ENCODE measurements at regions not wholly inside any gene's neighbourhood (a gene's known extent, or its start where the extent isn't known, plus 50 kb on each side); places are given as distances from the start of the nearest gene placed in this dataset.
A peak's percentile ranks its signal among the peaks of the same experiment; 100 is the strongest.

- no peak for DNase-seq
- H3K4ac ChIP-seq (ENCODE audit: low read depth, low read length) = no peak overlapping the region
- no peak overlapping the region for H3K9ac ChIP-seq (ENCODE audit: low read length)
- no peak overlapping the region for H2AK5ac ChIP-seq (ENCODE audit: low read length)
- H2BK5ac ChIP-seq (ENCODE audit: low read depth, low read length, poor library complexity) = no peak overlapping the region
- H3K79me1 ChIP-seq (ENCODE audit: low read length) = no peaks in the 10 kb centered on the region
- H3K14ac ChIP-seq (ENCODE audit: low read length) = no peak overlapping the region
- no peak overlapping the region for H4K12ac ChIP-seq (ENCODE audit: low read depth, low read length)
- no peaks in the 10 kb centered on the region for H3K4me1 ChIP-seq (ENCODE audit: control insufficient read depth in 1 of 2, insufficient read depth in 2 of 2, low read length in 2 of 2)
- no peak overlapping the region for H3K27ac ChIP-seq (ENCODE audit: low read depth, low read length)
- no peak overlapping the region for H3K18ac ChIP-seq (ENCODE audit: low read length)
- no peak overlapping the region for H3K4me2 ChIP-seq (ENCODE audit: low read length)
- H3K27me3 ChIP-seq (ENCODE audit: insufficient read depth, low read length) = no peaks in the 10 kb centered on the region
- WGBS (ENCODE audit: extremely low coverage, insufficient coverage, insufficient read length) = no CpG with 5 or more reads among the region's 8 CpGs
- H3K23ac ChIP-seq (ENCODE audit: low read length) = no peak overlapping the region
- H4K8ac ChIP-seq (ENCODE audit: low read depth, low read length) = no peak overlapping the region
- H3K4me3 ChIP-seq (ENCODE audit: low read depth, low read length) = no peak overlapping the region
- no peak overlapping the region for H4K91ac ChIP-seq (ENCODE audit: low read depth, low read length)
- H2AFZ ChIP-seq (ENCODE audit: insufficient read depth, low read length, poor library complexity) = no peak overlapping the region
- H3K9me3 ChIP-seq (ENCODE audit: insufficient read depth, low read depth, low read length) = no peaks in the 10 kb centered on the region
- no peaks in the 10 kb centered on the region for H3K36me3 ChIP-seq (ENCODE audit: control insufficient read depth in 1 of 2, insufficient read depth in 2 of 2, low read length in 2 of 2)
- H3K79me2 ChIP-seq (ENCODE audit: control insufficient read depth, insufficient read depth, low read length, poor library complexity) = peaks cover 1% of the 10 kb centered on the region
- H2BK120ac ChIP-seq (ENCODE audit: insufficient read depth, low read length, poor library complexity) = no peak overlapping the region
- H2BK12ac ChIP-seq (ENCODE audit: low read length) = no peak overlapping the region
Measured at GRCh38 chr20:51937779-51938178, 135.5 kb upstream of the SALL4 start.

GRCh38 chr20:51936377-51936776, 134.1 kb upstream of the SALL4 start:
- no CpG with 5 or more reads among the region's 2 CpGs for WGBS (ENCODE audit: extremely low coverage, insufficient coverage, insufficient read length)
- H3K36me3 ChIP-seq (ENCODE audit: control insufficient read depth in 1 of 2, insufficient read depth in 2 of 2, low read length in 2 of 2) = no peaks in the 10 kb centered on the region
- no peak overlapping the region for H2BK5ac ChIP-seq (ENCODE audit: low read depth, low read length, poor library complexity)
- no peak overlapping the region for H3K4ac ChIP-seq (ENCODE audit: low read depth, low read length)
- H3K9ac ChIP-seq (ENCODE audit: low read length) = no peak overlapping the region
- no peaks in the 10 kb centered on the region for H3K79me1 ChIP-seq (ENCODE audit: low read length)
- H4K12ac ChIP-seq (ENCODE audit: low read depth, low read length) = no peak overlapping the region
- H3K23ac ChIP-seq (ENCODE audit: low read length) = no peak overlapping the region
- H3K14ac ChIP-seq (ENCODE audit: low read length) = no peak overlapping the region
- no peak overlapping the region for H3K4me2 ChIP-seq (ENCODE audit: low read length)
- H2AK5ac ChIP-seq (ENCODE audit: low read length) = no peak overlapping the region
- no peak overlapping the region for H3K27ac ChIP-seq (ENCODE audit: low read depth, low read length)
- H3K18ac ChIP-seq (ENCODE audit: low read length) = no peak overlapping the region
- no peaks in the 10 kb centered on the region for H3K4me1 ChIP-seq (ENCODE audit: control insufficient read depth in 1 of 2, insufficient read depth in 2 of 2, low read length in 2 of 2)
- H4K8ac ChIP-seq (ENCODE audit: low read depth, low read length) = no peak overlapping the region
- no peaks in the 10 kb centered on the region for H3K9me3 ChIP-seq (ENCODE audit: insufficient read depth, low read depth, low read length)
- H2BK120ac ChIP-seq (ENCODE audit: insufficient read depth, low read length, poor library complexity) = no peak overlapping the region
- H2BK12ac ChIP-seq (ENCODE audit: low read length) = no peak overlapping the region
- no peak overlapping the region for H2AFZ ChIP-seq (ENCODE audit: insufficient read depth, low read length, poor library complexity)
- no peaks in the 10 kb centered on the region for H3K27me3 ChIP-seq (ENCODE audit: insufficient read depth, low read length)
- no peak overlapping the region for H3K4me3 ChIP-seq (ENCODE audit: low read depth, low read length)
- no peaks in the 10 kb centered on the region for H3K79me2 ChIP-seq (ENCODE audit: control insufficient read depth, insufficient read depth, low read length, poor library complexity)
- peak in 1 of 2 donors; percentile 40 for DNase-seq
- no peak overlapping the region for H4K91ac ChIP-seq (ENCODE audit: low read depth, low read length)

GRCh38 chr20:51935003-51935358, 132.7 kb upstream of the SALL4 start:
- Histone ChIP-seq H3K14ac (ENCODE audit: low read length) (no peak overlapping the region), H2AFZ (ENCODE audit: insufficient read depth, low read length, poor library complexity) (no peak overlapping the region), H3K79me2 (ENCODE audit: control insufficient read depth, insufficient read depth, low read length, poor library complexity) (no peaks in the 10 kb centered on the region), H3K27me3 (ENCODE audit: insufficient read depth, low read length) (no peaks in the 10 kb centered on the region), H2BK120ac (ENCODE audit: insufficient read depth, low read length, poor library complexity) (no peak overlapping the region), H3K9ac (ENCODE audit: low read length) (no peak overlapping the region), H3K23ac (ENCODE audit: low read length) (no peak overlapping the region), H3K4me1 (ENCODE audit: control insufficient read depth in 1 of 2, insufficient read depth in 2 of 2, low read length in 2 of 2) (no peaks in the 10 kb centered on the region), H4K8ac (ENCODE audit: low read depth, low read length) (no peak overlapping the region), H3K4me2 (ENCODE audit: low read length) (no peak overlapping the region), H2BK5ac (ENCODE audit: low read depth, low read length, poor library complexity) (no peak overlapping the region), H4K91ac (ENCODE audit: low read depth, low read length) (no peak overlapping the region), H3K4ac (ENCODE audit: low read depth, low read length) (no peak overlapping the region), H3K27ac (ENCODE audit: low read depth, low read length) (no peak overlapping the region), H3K36me3 (ENCODE audit: control insufficient read depth in 1 of 2, insufficient read depth in 2 of 2, low read length in 2 of 2) (no peaks in the 10 kb centered on the region), H2AK5ac (ENCODE audit: low read length) (no peak overlapping the region), H2BK12ac (ENCODE audit: low read length) (no peak overlapping the region), H3K79me1 (ENCODE audit: low read length) (no peaks in the 10 kb centered on the region), H3K9me3 (ENCODE audit: insufficient read depth, low read depth, low read length) (no peaks in the 10 kb centered on the region), H3K18ac (ENCODE audit: low read length) (no peak overlapping the region), H3K4me3 (ENCODE audit: low read depth, low read length) (no peak overlapping the region), H4K12ac (ENCODE audit: low read depth, low read length) (no peak overlapping the region)
- no CpG with 5 or more reads among the region's 4 CpGs for WGBS (ENCODE audit: extremely low coverage, insufficient coverage, insufficient read length)
- no peak for DNase-seq

- no peak overlapping the region for H3K4me3 ChIP-seq (ENCODE audit: low read depth, low read length)
- no peak overlapping the region for H2BK5ac ChIP-seq (ENCODE audit: low read depth, low read length, poor library complexity)
- H3K23ac ChIP-seq (ENCODE audit: low read length) = no peak overlapping the region
- no peak for DNase-seq
- no peaks in the 10 kb centered on the region for H3K4me1 ChIP-seq (ENCODE audit: control insufficient read depth in 1 of 2, insufficient read depth in 2 of 2, low read length in 2 of 2)
- no peak overlapping the region for H3K18ac ChIP-seq (ENCODE audit: low read length)
- H3K9ac ChIP-seq (ENCODE audit: low read length) = no peak overlapping the region
- H3K79me1 ChIP-seq (ENCODE audit: low read length) = no peaks in the 10 kb centered on the region
- no peak overlapping the region for H3K4ac ChIP-seq (ENCODE audit: low read depth, low read length)
- H3K4me2 ChIP-seq (ENCODE audit: low read length) = no peak overlapping the region
- no peaks in the 10 kb centered on the region for H3K36me3 ChIP-seq (ENCODE audit: control insufficient read depth in 1 of 2, insufficient read depth in 2 of 2, low read length in 2 of 2)
- no CpG with 5 or more reads among the region's 11 CpGs for WGBS (ENCODE audit: extremely low coverage, insufficient coverage, insufficient read length)
- no peaks in the 10 kb centered on the region for H3K79me2 ChIP-seq (ENCODE audit: control insufficient read depth, insufficient read depth, low read length, poor library complexity)
- H3K9me3 ChIP-seq (ENCODE audit: insufficient read depth, low read depth, low read length) = no peaks in the 10 kb centered on the region
- H2BK120ac ChIP-seq (ENCODE audit: insufficient read depth, low read length, poor library complexity) = no peak overlapping the region
- H2BK12ac ChIP-seq (ENCODE audit: low read length) = no peak overlapping the region
- H2AK5ac ChIP-seq (ENCODE audit: low read length) = no peak overlapping the region
- no peak overlapping the region for H4K8ac ChIP-seq (ENCODE audit: low read depth, low read length)
- H4K12ac ChIP-seq (ENCODE audit: low read depth, low read length) = no peak overlapping the region
- no peak overlapping the region for H2AFZ ChIP-seq (ENCODE audit: insufficient read depth, low read length, poor library complexity)
- no peak overlapping the region for H4K91ac ChIP-seq (ENCODE audit: low read depth, low read length)
- H3K27ac ChIP-seq (ENCODE audit: low read depth, low read length) = no peak overlapping the region
- no peaks in the 10 kb centered on the region for H3K27me3 ChIP-seq (ENCODE audit: insufficient read depth, low read length)
- no peak overlapping the region for H3K14ac ChIP-seq (ENCODE audit: low read length)
Measured at GRCh38 chr20:51934301-51935002, 132.1 kb upstream of the SALL4 start.

Measured in trophoblast cell (in vitro differentiated cells and primary cell).